H1 (cell line): ENCODE measurements at regions not wholly inside any gene's neighbourhood (a gene's known extent, or its start where the extent isn't known, plus 50 kb on each side); places are given as distances from the start of the nearest gene placed in this dataset.

Experiments
- CBX8 ChIP-seq: fragments of 300-800, 300-1000 bp; sonication (generic); IDR thresholded peaks from 2 replicates; pipeline ENCODE4 v1.7.1; 2016; ENCODE audit warnings: low read depth, low read length, borderline replicate concordance
- MAX ChIP-seq: IDR thresholded peaks from 2 replicates; pipeline ENCODE4 v1.6.1; 2012; ENCODE audit warnings: inconsistent platforms
- TF ChIP-seq, protein P1 (sequence below): IDR thresholded peaks from 2 replicates; pipeline ENCODE4 v1.6.1; 2012; ENCODE audit warnings: low read length, inconsistent platforms

GRCh38 chr16:63980763-63981162 lies 1141.1 kb downstream of the CDH11 start (continued):
- TF ChIP-seq, protein P1, sequence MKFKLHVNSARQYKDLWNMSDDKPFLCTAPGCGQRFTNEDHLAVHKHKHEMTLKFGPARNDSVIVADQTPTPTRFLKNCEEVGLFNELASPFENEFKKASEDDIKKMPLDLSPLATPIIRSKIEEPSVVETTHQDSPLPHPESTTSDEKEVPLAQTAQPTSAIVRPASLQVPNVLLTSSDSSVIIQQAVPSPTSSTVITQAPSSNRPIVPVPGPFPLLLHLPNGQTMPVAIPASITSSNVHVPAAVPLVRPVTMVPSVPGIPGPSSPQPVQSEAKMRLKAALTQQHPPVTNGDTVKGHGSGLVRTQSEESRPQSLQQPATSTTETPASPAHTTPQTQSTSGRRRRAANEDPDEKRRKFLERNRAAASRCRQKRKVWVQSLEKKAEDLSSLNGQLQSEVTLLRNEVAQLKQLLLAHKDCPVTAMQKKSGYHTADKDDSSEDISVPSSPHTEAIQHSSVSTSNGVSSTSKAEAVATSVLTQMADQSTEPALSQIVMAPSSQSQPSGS: no peak
- no peak for TF ChIP-seq MAX
- no peak for TF ChIP-seq CBX8
- TF ChIP-seq, all 59 proteins: peak for 0
